ENCODE measurements at regions not wholly inside any gene's neighbourhood (a gene's known extent, or its start where the extent isn't known, plus 50 kb on each side); places are given as distances from the start of the nearest gene placed in this dataset.
A peak's percentile ranks its signal among the peaks of the same experiment; 100 is the strongest.
"Not testable (repeated sequence)": the region's sequence is repeated elsewhere in the genome, so short reads cannot be mapped to it uniquely, and the experiment has no call there.

GRCh38 chr7:79625921-79626320 lies 172.5 kb upstream of the MAGI2 start:
- not testable (repeated sequence) for DNase-seq (ENCODE audit: low read depth)

DNA sequence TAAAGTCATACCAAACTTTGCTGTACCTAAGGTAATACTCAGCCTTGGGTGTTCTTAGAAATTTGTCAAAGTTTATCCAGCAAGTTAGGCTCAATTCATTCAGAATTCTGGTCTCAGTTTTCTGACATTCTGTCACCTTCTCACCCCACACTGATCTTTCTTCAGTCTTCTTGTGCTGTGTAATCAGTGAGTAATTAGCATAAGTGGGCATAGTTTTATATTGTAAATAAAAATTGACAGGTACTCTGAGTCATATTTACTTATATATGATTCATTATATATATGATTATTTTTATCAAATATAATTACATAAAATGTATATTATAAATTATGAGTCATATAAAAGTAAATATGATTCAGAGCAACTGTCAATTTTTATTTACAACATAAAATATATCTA lies 170.9 kb upstream of the MAGI2 start:
- no peak for DNase-seq (ENCODE audit: low read depth)

DNA sequence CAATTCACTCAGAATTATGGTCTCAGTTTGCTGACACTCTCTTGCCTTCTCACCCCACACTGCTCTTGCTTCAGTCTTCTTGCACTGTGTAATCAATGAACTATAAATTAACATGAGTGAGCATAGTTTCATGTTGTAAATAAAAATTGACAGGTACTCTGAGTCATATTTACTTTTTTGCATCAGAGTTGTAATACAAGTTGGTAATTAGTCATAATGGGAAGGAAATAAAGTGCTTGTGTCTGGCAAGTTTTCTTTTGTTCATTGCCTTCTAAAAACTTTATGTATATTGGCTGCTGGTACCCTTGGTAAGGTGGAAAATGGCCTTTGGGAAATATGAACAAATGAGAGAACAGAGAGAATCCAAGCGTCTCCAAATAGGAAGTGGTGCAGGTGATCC lies 169.3 kb upstream of the MAGI2 start:
- DNase-seq (ENCODE audit: low read depth), result no peak

- DNase-seq (ENCODE audit: low read depth), result no peak
Measured at GRCh38 chr7:79620291-79620690, 166.8 kb upstream of the MAGI2 start.

GRCh38 chr7:79619216-79619615 lies 165.7 kb upstream of the MAGI2 start:
- DNase-seq (ENCODE audit: low read depth), result no peak

DNA sequence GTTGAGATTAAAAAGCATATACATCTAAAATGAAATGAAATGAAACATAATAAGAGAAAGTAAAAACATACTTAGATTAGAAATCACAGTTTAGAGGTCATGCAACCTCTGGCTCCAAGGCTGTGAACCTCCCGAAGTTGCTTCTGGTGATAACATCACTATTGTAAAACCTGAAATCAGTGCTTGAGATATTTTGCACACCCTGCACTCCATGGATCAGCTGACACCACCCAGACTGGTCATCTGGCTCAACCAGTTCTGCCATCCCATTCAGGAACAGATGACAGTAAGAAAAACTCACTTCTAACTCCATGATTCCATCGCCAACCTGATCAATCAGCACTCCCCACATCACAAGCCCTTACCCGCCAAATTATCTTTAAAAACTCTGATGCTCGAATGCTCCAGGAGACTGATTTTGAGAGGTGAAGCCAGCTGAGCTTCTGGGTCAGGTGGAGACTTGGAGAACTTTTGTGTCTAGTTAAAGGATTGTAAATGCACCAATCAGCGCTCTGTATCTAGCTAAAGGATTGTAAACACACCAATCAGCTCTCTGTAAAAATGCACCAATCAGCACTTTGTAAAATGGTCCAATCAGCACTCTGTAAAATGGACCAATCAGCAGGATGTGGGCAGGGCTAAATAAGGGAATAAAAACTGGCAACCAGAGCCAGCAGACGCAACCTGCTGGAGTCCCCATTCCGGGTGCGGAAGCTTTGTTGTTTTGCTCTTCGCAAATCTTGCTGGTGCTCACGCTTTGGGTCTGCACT lies 162.6 kb upstream of the MAGI2 start:
- no peak for DNase-seq (ENCODE audit: low read depth)

DNA sequence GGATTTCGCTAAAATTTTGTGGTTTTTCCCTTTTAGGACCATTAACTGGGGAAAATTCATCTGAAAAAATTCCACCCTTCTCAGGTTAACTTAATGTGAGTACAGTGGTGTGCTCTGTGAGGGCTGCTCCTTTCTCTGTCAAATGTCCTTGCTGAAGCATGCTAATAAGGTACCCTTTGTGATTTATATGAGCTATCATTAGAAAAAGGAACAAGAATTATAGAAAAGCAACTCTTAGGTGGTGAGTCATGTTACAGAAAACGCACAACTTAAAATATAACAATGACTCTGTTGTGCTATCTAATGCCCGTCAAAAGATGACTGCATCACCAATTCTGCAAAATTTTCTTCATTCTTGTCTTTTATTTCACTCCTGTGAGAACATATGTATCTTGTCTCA lies 162.0 kb upstream of the MAGI2 start:
- peak; percentile 25 for DNase-seq (ENCODE audit: low read depth)

GRCh38 chr7:79612903-79613302 lies 159.4 kb upstream of the MAGI2 start:
- DNase-seq (ENCODE audit: low read depth), result no peak

GRCh38 chr7:79612022-79612421 lies 158.6 kb upstream of the MAGI2 start:
- no peak for DNase-seq (ENCODE audit: low read depth)

GRCh38 chr7:79610748-79611304 lies 157.4 kb upstream of the MAGI2 start:
- no peak for DNase-seq (ENCODE audit: low read depth)

DNA sequence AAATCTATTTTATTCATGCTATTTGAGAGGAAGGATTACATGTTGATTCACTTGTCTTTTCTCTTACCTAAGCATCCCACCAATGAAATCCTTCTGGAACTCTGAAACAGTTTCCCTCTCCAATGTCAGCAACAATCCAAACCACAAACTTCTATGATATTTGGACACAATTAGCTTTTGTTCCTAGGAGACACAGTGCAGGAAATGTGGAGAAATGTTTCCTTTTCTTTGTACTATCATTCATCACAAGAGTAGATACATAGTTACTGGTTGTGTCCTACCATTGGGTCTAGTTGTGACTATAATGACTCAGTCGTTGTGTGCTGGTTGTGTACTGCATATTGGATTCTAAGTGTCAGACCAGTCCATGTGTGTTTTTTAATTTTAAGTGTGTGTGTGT lies 156.8 kb upstream of the MAGI2 start:
- DNase-seq (ENCODE audit: low read depth), result peak; percentile 1

DNA sequence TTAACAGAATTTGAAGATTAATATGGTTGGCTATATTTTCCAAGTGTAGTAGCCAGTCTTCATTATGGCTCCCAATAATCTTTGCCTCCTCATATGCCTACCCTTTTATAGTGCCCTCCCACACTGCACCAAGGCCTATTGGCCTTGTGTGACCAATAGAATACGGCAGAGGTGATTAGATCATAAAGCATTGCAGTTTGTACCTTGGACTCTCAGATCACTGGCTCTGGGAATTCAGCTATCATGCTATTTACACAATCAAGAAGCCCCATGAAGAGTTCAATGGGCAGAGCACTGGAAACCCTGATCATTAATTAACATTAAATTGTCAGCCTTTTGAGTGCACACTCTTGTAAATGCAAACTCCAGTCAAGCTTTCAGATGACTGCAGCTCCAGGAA lies 154.5 kb upstream of the MAGI2 start:
- DNase-seq (ENCODE audit: low read depth), result no peak

GRCh38 chr7:79604841-79605240 lies 151.4 kb upstream of the MAGI2 start:
- no peak for DNase-seq (ENCODE audit: low read depth)

DNA sequence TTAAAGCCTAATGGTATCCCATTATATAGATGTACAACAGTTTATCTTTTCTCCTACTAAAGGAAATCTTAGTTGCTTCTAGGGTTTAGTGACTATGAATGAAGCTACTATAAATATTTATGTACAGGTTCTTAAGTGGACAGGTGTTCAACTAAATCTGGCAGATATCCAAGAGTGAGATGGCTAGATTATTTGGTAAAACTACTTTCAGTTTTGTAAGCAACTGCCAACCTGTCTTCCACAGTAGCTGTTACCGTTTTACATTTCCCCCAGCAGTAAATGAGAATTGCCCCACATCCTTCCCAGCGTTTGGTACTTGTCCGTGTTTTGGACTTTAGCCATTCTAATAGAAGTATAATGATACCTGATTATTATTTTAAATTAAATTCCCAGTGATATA lies 144.9 kb upstream of the MAGI2 start:
- DNase-seq (ENCODE audit: low read depth), result no peak

- not testable (repeated sequence) for DNase-seq (ENCODE audit: low read depth)
Measured at GRCh38 chr7:79594671-79595070, 141.2 kb upstream of the MAGI2 start.

DNA sequence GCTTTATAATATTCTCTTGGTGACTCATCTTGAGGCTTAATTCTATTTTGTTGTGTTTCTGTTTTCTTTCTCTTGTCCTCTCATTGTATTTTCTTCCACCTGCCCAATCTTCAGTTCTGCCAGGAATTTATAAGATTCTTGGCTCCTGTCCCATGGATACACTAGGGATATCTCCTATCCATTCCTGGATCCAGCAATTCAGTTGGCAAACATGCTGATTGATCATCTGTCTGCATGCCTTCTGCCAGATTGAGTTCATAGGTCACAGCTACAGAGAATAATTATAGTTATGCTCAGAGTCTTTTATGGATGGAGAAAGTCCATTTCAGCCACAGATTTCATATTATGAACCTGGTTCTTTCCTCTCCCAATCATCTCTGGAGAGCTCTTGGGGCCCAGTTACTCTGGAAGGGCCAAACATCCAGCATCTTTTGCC lies 140.4 kb upstream of the MAGI2 start:
- DNase-seq (ENCODE audit: low read depth), result no peak

DNA sequence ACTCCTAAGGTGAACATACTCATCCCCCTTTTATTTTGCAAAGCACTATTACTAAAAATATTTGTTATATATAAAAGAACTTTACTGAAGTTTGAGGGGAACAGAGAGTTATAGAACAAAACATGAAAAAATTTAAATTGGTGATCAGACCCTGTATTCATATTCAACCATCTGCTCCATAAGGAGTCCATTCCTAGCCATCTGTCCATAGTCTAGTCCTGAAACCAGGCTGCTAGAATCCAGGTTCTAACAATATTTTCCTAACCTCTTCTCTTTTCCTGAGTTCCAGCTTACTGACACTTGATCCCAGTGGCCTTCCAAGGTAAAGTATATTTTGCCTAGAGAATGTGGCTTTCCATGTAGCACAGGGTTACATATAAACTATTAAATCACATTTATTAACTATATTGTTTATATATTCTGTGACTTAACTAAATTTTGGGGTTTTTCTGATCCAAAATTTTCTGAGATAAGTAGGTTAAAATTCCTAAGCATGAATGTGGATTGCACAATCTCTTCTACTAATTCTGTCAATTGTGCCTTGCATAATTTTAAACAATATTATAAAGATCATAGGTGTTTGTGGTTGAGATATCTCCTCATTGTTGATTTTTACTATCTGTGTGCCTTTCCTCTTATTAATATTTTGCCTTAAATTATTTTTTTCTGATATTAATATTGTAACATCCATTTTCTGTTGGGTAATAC lies 137.6 kb upstream of the MAGI2 start:
- no peak for DNase-seq (ENCODE audit: low read depth)

DNA sequence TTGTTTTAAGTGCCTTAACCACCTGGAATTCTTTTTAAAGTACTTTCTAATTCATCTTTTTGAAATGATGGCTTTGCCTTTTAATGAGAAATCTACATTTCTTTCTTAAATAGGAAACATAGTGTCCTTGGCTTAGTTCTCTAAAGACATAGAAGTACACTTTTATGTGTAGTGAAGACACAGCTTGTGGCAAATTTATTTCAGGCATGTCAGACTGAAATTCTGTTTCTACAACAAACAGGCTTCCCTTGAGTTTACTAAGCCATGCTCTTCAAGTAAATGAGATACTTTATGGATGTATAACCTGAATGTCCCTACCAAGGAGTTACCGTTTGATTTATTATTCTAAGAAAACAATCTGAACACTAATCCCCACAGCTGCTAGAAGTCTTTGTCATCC lies 136.9 kb upstream of the MAGI2 start:
- no peak for DNase-seq (ENCODE audit: low read depth)

- no peak for DNase-seq (ENCODE audit: low read depth)
Measured at GRCh38 chr7:79570903-79571302, 117.4 kb upstream of the MAGI2 start.

GRCh38 chr7:79563821-79564522 lies 110.5 kb upstream of the MAGI2 start:
- DNase-seq (ENCODE audit: low read depth), result no peak

DNA sequence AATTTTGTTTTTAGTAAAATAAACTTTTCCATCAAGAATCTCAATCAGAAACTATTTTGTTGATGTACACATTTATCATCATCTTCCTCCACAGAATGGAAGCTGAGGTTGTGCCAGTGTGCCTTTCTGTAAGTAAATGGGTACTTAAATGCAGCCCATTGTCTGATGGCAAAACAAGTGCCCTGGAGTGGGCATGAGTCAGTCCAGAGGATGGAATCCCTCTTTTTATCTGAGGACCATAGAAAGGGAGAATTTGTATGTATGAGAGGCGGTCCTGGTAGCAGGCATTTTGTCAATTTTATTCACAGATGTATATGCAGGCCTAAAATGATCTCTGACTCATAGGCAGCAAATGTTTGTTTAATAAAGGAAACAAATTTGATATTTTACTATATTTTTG lies 102.1 kb upstream of the MAGI2 start:
- peak; percentile 10 for DNase-seq (ENCODE audit: low read depth)

GRCh38 chr7:79553811-79554555 lies 100.5 kb upstream of the MAGI2 start:
- no peak for DNase-seq (ENCODE audit: low read depth)

Data from RPMI7951 (cell line).